Liver (tissue), 8 donors: ENCODE measurements at regions not wholly inside any gene's neighbourhood (a gene's known extent, or its start where the extent isn't known, plus 50 kb on each side); places are given as distances from the start of the nearest gene placed in this dataset.

Experiments used
- DNase-seq: peaks from one replicate; pipeline ENCODE4 v3.0.0-alpha.2; 2017; ENCODE audit warnings: low spot score
- H3K27ac ChIP-seq, 2 donors: one replicate each; pipeline ENCODE4 v1.7.0; 2013; ENCODE audit warnings: inconsistent platforms in 2 of 2, low read length in 2 of 2, control low read depth in 1 of 2, low read depth in 1 of 2, mild to moderate bottlenecking in 1 of 2
- H3K27me3 ChIP-seq, 4 donors: one replicate each; pipeline versions ENCODE4 v1.6.1 to v1.7.0; 2013; ENCODE audit warnings: low read length in 3 of 4, inconsistent platforms in 1 of 4, mild to moderate bottlenecking in 1 of 4, moderate library complexity in 1 of 4; ENCODE audit not compliant: control insufficient read depth in 4 of 4, insufficient read depth in 4 of 4
- H3K36me3 ChIP-seq, 4 donors: one replicate each; pipeline versions ENCODE4 v1.6.1 to v1.7.0; 2013; ENCODE audit warnings: low read length in 3 of 4, mild to moderate bottlenecking in 3 of 4, low read depth in 1 of 4, moderate library complexity in 1 of 4; ENCODE audit not compliant: control insufficient read depth in 4 of 4, insufficient read depth in 3 of 4
- H3K4me1 ChIP-seq, 4 donors: one replicate each; pipeline versions ENCODE4 v1.6.1 to v1.7.0; 2013; ENCODE audit warnings: low read length in 3 of 4, mild to moderate bottlenecking in 3 of 4, moderate library complexity in 1 of 4; ENCODE audit not compliant: control insufficient read depth in 4 of 4, insufficient read depth in 4 of 4
- H3K4me3 ChIP-seq, 3 donors: one replicate each; pipeline versions ENCODE4 v1.6.1 to v1.7.0; 2013; ENCODE audit warnings: low read length in 3 of 3, control low read depth in 1 of 3, low read depth in 1 of 3, mild to moderate bottlenecking in 1 of 3
- H3K9ac ChIP-seq, 2 donors: one replicate each; pipeline ENCODE4 v1.7.0; 2013; ENCODE audit warnings: low read length in 2 of 2, mild to moderate bottlenecking in 2 of 2, moderate library complexity in 2 of 2, control low read depth in 1 of 2, low read depth in 1 of 2
- H3K9me3 ChIP-seq, 4 donors: one replicate each; pipeline versions ENCODE4 v1.6.1 to v1.7.0; 2013; ENCODE audit warnings: low read length in 3 of 4; ENCODE audit not compliant: control insufficient read depth in 4 of 4
- EGR1 ChIP-seq, 2 donors: IDR thresholded peaks; 2 replicates each; pipeline ENCODE4 v1.6.1; 2016 to 2018; ENCODE audit warnings: antibody characterized with exemption in 2 of 2, low read depth in 2 of 2
- FOXA1 ChIP-seq: IDR thresholded peaks from 2 replicates; pipeline ENCODE4 v1.6.1; 2016; ENCODE audit warnings: antibody characterized with exemption
- FOXA2 ChIP-seq: IDR thresholded peaks from 2 replicates; pipeline ENCODE4 v1.6.1; 2016; ENCODE audit warnings: antibody characterized with exemption
- HNF4A ChIP-seq, 2 donors: conservative IDR thresholded peaks; 2 replicates each; pipeline ENCODE4 v1.6.1; 2016; ENCODE audit warnings: antibody characterized with exemption in 2 of 2, mild to moderate bottlenecking in 2 of 2
- JUND ChIP-seq, 2 donors: IDR thresholded peaks; 2 replicates each; pipeline ENCODE4 v1.6.1; 2016; ENCODE audit warnings: antibody characterized with exemption in 2 of 2
- RAD21 ChIP-seq, 2 donors: IDR thresholded peaks; 2 replicates each; pipeline ENCODE4 v1.6.1; 2016; ENCODE audit warnings: antibody characterized with exemption in 2 of 2, mild to moderate bottlenecking in 2 of 2
- SP1 ChIP-seq: IDR thresholded peaks from 2 replicates; pipeline ENCODE4 v1.6.1; 2018; ENCODE audit warnings: antibody characterized with exemption, mild to moderate bottlenecking
- YY1 ChIP-seq: IDR thresholded peaks from 2 replicates; pipeline ENCODE4 v1.6.1; 2016; ENCODE audit warnings: antibody characterized with exemption, mild to moderate bottlenecking
- WGBS: extraction: QIAGEN DNeasy Blood & Tissue Kit; methylation state at CpG from one replicate; pipeline ENCODE4 v1.1.7; 2013; 5-methylcytosine and 5-hydroxymethylcytosine counted together
- TF ChIP-seq, protein P1 (sequence below): IDR thresholded peaks from 2 replicates; pipeline ENCODE4 v1.6.1; 2016; ENCODE audit warnings: antibody characterized with exemption
- TF ChIP-seq, protein P2 (sequence below): fragments of 150-350 bp; IDR thresholded peaks from 2 replicates; pipeline ENCODE4 v1.5.1; 2017; ENCODE audit warnings: improper control_type of control experiment, low read depth, low read length; ENCODE audit not compliant: missing input control
- TF ChIP-seq, protein P3 (sequence below): IDR thresholded peaks from 2 replicates; pipeline ENCODE4 v1.6.1; 2016; ENCODE audit warnings: antibody characterized with exemption
- TF ChIP-seq, protein P4 (sequence below): IDR thresholded peaks from 2 replicates; pipeline ENCODE4 v1.6.1; 2016; ENCODE audit warnings: antibody characterized with exemption
- donor health status: healthy.
- donor health status: healthy.
- donor health status: healthy.
- donor health status: healthy.
- donor health status: healthy.

DNA sequence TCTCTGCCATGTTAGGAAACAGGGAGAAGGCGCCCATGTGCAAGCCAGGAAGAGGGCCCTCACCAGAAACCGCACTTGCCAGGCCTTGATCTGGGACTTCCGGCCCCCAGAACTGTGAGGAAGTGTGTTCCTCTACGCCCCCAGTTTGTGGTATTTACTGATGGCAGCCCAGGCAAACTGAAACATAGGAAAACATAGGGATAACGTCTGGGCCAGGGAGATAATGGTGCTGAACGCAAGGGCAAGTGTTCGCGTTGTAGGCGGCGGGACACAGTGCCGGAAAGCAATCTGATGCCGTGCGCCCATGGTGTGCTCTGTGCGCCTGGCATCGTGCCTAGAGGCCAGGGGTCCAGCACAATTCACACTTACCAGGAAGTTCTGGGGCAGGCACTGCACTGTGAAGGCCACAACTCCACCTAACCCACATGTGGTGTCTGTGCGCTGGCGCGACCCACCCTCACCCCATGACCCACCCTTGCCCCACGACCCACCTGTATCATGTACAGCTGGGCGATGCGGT is 53.6 kb downstream of the ARL6IP4 start:
- Histone ChIP-seq H3K4me3 (no peak overlapping the region), H3K4me1 (no peaks in the 10 kb centered on the region), H3K36me3 (peaks cover 0 to 18% (median 5%) of the 10 kb centered on the region in 4 donors), H3K27ac (no peak overlapping the region), H3K9me3 (no peaks in the 10 kb centered on the region), H3K27me3 (no peaks in the 10 kb centered on the region), H3K9ac (no peak overlapping the region)
- TF ChIP-seq SP1 (no peak), FOXA1 (no peak), FOXA2 (no peak), JUND (IDR thresholded peaks at IDR 0.05) (no peak), YY1 (no peak), HNF4A (conservative IDR thresholded peaks at IDR 0.05) (no peak), EGR1 (IDR thresholded peaks at IDR 0.05; ENCODE audit: low read depth in 2 of 2) (no peak)
- TF ChIP-seq, protein P1, sequence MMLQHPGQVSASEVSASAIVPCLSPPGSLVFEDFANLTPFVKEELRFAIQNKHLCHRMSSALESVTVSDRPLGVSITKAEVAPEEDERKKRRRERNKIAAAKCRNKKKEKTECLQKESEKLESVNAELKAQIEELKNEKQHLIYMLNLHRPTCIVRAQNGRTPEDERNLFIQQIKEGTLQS: no peak
- TF ChIP-seq, protein P2, sequence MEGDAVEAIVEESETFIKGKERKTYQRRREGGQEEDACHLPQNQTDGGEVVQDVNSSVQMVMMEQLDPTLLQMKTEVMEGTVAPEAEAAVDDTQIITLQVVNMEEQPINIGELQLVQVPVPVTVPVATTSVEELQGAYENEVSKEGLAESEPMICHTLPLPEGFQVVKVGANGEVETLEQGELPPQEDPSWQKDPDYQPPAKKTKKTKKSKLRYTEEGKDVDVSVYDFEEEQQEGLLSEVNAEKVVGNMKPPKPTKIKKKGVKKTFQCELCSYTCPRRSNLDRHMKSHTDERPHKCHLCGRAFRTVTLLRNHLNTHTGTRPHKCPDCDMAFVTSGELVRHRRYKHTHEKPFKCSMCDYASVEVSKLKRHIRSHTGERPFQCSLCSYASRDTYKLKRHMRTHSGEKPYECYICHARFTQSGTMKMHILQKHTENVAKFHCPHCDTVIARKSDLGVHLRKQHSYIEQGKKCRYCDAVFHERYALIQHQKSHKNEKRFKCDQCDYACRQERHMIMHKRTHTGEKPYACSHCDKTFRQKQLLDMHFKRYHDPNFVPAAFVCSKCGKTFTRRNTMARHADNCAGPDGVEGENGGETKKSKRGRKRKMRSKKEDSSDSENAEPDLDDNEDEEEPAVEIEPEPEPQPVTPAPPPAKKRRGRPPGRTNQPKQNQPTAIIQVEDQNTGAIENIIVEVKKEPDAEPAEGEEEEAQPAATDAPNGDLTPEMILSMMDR: no peak
- TF ChIP-seq, protein P3, sequence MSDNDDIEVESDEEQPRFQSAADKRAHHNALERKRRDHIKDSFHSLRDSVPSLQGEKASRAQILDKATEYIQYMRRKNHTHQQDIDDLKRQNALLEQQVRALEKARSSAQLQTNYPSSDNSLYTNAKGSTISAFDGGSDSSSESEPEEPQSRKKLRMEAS: no peak
- WGBS: 81% methylated on average over 21 of the region's 21 CpGs
- no peak for DNase-seq

DNA sequence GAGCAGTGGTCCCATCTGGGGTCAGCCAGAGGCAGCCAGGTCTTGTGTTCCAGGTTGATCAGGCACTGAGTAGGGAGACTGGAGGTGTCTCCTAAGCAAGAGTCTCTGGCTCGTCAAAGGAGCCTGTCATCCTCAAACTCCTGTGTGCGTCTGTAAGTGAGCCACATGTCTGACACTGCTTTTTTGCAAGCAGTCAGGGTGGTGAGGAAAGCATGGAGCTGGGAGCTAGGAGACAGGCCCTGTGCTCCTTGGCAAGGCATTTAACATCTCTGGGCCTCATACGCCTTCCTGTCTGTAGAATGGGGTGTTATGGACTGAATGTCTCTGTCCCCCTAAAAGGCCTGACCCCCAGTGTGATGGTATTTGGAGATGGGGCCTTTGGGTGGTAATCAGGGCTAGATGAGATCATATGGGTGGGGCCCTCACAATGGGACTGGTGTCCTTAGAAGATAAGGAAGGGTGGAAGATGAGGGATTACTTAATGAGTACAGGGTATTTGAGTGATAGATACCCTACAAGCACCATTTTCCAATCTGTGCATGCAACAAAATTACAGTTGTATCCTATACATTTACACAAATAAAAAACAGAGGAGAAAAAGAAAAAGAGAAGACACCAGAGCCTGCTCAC is 53.0 kb downstream of the ARL6IP4 start:
- Histone ChIP-seq H3K36me3 (peaks cover 0 to 19% (median 5%) of the 10 kb centered on the region in 4 donors), H3K27ac (no peak overlapping the region), H3K4me1 (no peaks in the 10 kb centered on the region), H3K4me3 (no peak overlapping the region), H3K9ac (no peak overlapping the region), H3K9me3 (no peaks in the 10 kb centered on the region), H3K27me3 (no peaks in the 10 kb centered on the region)
- no peak for DNase-seq
- WGBS: 94% methylated on average over 3 of the region's 3 CpGs
- no peak for TF ChIP-seq EGR1 (IDR thresholded peaks at IDR 0.05; ENCODE audit: low read depth in 2 of 2)
- no peak for TF ChIP-seq RAD21 (IDR thresholded peaks at IDR 0.05)
- TF ChIP-seq, protein P4, sequence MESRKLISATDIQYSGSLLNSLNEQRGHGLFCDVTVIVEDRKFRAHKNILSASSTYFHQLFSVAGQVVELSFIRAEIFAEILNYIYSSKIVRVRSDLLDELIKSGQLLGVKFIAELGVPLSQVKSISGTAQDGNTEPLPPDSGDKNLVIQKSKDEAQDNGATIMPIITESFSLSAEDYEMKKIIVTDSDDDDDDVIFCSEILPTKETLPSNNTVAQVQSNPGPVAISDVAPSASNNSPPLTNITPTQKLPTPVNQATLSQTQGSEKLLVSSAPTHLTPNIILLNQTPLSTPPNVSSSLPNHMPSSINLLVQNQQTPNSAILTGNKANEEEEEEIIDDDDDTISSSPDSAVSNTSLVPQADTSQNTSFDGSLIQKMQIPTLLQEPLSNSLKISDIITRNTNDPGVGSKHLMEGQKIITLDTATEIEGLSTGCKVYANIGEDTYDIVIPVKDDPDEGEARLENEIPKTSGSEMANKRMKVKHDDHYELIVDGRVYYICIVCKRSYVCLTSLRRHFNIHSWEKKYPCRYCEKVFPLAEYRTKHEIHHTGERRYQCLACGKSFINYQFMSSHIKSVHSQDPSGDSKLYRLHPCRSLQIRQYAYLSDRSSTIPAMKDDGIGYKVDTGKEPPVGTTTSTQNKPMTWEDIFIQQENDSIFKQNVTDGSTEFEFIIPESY: no peak
- TF ChIP-seq, protein P2: no peak
